Sigmoid colon (tissue), 6 donors: ENCODE measurements at regions not wholly inside any gene's neighbourhood (a gene's known extent, or its start where the extent isn't known, plus 50 kb on each side); places are given as distances from the start of the nearest gene placed in this dataset.

Experiments
- DNase-seq: peaks from one replicate; pipeline ENCODE4 v3.0.0-alpha.2; 2019
- H3K27ac ChIP-seq, 4 donors: fragments of 200-600 bp; sonication (generic); one replicate each; pipeline ENCODE4 v1.5.1; 2016 to 2019; ENCODE audit warnings: mild to moderate bottlenecking in 1 of 4
- H3K27me3 ChIP-seq, 3 donors: fragments of 200-600 bp; sonication (generic); one replicate each; pipeline ENCODE4 v1.5.1; 2019; ENCODE audit warnings: mild to moderate bottlenecking in 1 of 3
- H3K36me3 ChIP-seq, 4 donors: fragments of 200-600 bp; sonication (generic); one replicate each; pipeline ENCODE4 v1.5.1; 2016 to 2019
- H3K4me1 ChIP-seq, 4 donors: fragments of 200-600 bp; sonication (generic); one replicate each; pipeline ENCODE4 v1.5.1; 2017 to 2019
- H3K4me3 ChIP-seq, 4 donors: fragments of 200-600 bp; sonication (generic); one replicate each; pipeline ENCODE4 v1.5.1; 2017 to 2019; ENCODE audit warnings: mild to moderate bottlenecking in 2 of 4, moderate library complexity in 1 of 4
- H3K9me3 ChIP-seq, 4 donors: fragments of 200-600 bp in 3 of 4; sonication (generic) in 3 of 4; one replicate each; pipeline versions ENCODE4 v1.5.1 to v1.6.1; 2013 to 2019
- EP300 ChIP-seq, 4 donors: sonication (generic); formaldehyde crosslinking; IDR thresholded peaks; one replicate each; pipeline ENCODE4 v1.6.1; 2017; ENCODE audit warnings: antibody characterized with exemption in 4 of 4
- POLR2A ChIP-seq, 2 donors: fragments of 450-650 bp; IDR thresholded peaks; one replicate each; pipeline ENCODE4 v1.6.1; 2016; ENCODE audit warnings: antibody characterized with exemption in 2 of 2, mild to moderate bottlenecking in 2 of 2, moderate library complexity in 2 of 2
- POLR2AphosphoS5 ChIP-seq, 4 donors: sonication (generic); formaldehyde crosslinking; IDR thresholded peaks; one replicate each; pipeline ENCODE4 v1.6.1; 2017; ENCODE audit warnings: antibody characterized with exemption in 4 of 4
- whole genome bisulfite sequencing, 2 donors: extraction: QIAGEN DNeasy Blood & Tissue Kit; methylation state at CpG; one replicate each; pipeline ENCODE4 v1.1.7; 2013; 5-methylcytosine and 5-hydroxymethylcytosine counted together
- intact Hi-C: fragments of 100-400 bp; cut with DNase I; formaldehyde crosslinking; loops from one replicate; pipeline ENCODE4 v1.15.1; 2023
- TF ChIP-seq, protein P1 (sequence below), 4 experiments: fragments of 450-650 bp in 3 of 4; fragments of 200-600 bp in 1 of 4; IDR thresholded peaks; one replicate each; pipeline ENCODE4 v1.5.1; 2016 to 2019; ENCODE audit warnings: antibody characterized with exemption in 4 of 4, mild to moderate bottlenecking in 3 of 4, moderate library complexity in 2 of 4
- donor health status: healthy with polysubstance abuse.
- donor health status: healthy.

- 82 to 86% methylated on average over 2 of the region's 2 CpGs for WGBS, 2 donors
These were observed 442.6 kb upstream of the CPEB2 start for GRCh38 chr4:14559646-14560045.

DNA sequence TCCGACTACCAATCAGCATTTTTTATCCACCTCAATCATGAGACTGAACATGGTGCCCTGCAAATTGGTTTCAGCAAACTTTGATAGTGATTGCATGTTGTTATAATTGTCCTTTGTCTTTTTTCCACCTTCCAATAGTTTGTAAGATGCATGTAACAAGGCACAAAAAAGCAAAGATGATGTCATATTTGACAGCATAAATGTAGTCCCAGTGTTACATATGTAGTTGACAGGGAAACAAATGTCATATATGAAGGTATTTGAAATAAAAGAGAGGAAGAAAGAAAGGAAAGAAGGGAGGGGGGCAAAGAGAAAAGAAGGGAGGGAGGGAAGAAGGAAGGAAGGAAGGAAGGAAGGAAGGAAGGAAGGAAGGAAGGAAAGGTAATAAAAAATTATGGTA lies 441.7 kb upstream of the CPEB2 start:
- 82% methylated on average over 1 of the region's 1 CpG for WGBS, 2 donors
- intact Hi-C loops: no loop called here
- H3K36me3 ChIP-seq: no peaks in the 10 kb centered on the region
- H3K4me1 ChIP-seq: no peaks in the 10 kb centered on the region
- no peak for DNase-seq
- no peak overlapping the region for H3K4me3 ChIP-seq
- no peak for TF ChIP-seq EP300 (IDR thresholded peaks at IDR 0.05)
- H3K27me3 ChIP-seq: no peaks in the 10 kb centered on the region
- H3K9me3 ChIP-seq: no peaks in the 10 kb centered on the region
- no peak overlapping the region for H3K27ac ChIP-seq

More at GRCh38 chr4:14559646-14560045, 442.6 kb upstream of the CPEB2 start:
- Histone ChIP-seq H3K27ac (no peak overlapping the region), H3K4me3 (no peak overlapping the region), H3K4me1 (no peaks in the 10 kb centered on the region), H3K9me3 (no peaks in the 10 kb centered on the region), H3K36me3 (no peaks in the 10 kb centered on the region), H3K27me3 (no peaks in the 10 kb centered on the region)
- DNase-seq: no peak
- intact Hi-C loops: no loop called here
- TF ChIP-seq POLR2AphosphoS5 (IDR thresholded peaks at IDR 0.05): no peak
- TF ChIP-seq POLR2A (IDR thresholded peaks at IDR 0.05): no peak
- no peak for TF ChIP-seq EP300 (IDR thresholded peaks at IDR 0.05)
- TF ChIP-seq, protein P1, sequence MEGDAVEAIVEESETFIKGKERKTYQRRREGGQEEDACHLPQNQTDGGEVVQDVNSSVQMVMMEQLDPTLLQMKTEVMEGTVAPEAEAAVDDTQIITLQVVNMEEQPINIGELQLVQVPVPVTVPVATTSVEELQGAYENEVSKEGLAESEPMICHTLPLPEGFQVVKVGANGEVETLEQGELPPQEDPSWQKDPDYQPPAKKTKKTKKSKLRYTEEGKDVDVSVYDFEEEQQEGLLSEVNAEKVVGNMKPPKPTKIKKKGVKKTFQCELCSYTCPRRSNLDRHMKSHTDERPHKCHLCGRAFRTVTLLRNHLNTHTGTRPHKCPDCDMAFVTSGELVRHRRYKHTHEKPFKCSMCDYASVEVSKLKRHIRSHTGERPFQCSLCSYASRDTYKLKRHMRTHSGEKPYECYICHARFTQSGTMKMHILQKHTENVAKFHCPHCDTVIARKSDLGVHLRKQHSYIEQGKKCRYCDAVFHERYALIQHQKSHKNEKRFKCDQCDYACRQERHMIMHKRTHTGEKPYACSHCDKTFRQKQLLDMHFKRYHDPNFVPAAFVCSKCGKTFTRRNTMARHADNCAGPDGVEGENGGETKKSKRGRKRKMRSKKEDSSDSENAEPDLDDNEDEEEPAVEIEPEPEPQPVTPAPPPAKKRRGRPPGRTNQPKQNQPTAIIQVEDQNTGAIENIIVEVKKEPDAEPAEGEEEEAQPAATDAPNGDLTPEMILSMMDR (IDR thresholded peaks at IDR 0.05): no peak

DNA sequence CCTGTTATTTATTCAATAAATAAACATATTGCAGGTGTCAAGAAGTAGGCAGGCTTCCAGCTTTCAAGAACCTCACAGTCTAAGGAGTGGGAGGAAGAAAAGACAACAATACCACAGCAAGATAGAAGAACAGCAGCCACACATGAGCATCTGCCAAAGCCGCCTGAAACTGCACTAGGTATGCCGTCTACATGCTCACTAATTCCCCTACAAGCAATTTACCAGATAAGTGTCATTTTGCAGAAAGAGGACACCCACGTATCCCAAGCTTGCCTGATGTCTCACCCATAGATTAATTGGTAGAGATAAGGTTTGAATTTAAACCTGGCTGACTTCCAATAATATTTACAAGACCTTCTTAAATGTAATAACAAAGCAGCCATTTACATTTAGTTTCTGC lies 439.4 kb upstream of the CPEB2 start:
- Histone ChIP-seq H3K36me3 (no peaks in the 10 kb centered on the region), H3K9me3 (no peaks in the 10 kb centered on the region), H3K4me3 (no peak overlapping the region), H3K27me3 (no peaks in the 10 kb centered on the region), H3K4me1 (peaks cover 0 to under 1% (median 0%) of the 10 kb centered on the region in 4 donors), H3K27ac (no peak overlapping the region)
- DNase-seq: no peak
- intact Hi-C loops: no loop called here
- TF ChIP-seq EP300 (IDR thresholded peaks at IDR 0.05): no peak
- TF ChIP-seq, protein P1 (IDR thresholded peaks at IDR 0.05): no peak
- no peak for TF ChIP-seq POLR2A (IDR thresholded peaks at IDR 0.05)
- TF ChIP-seq POLR2AphosphoS5 (IDR thresholded peaks at IDR 0.05): no peak
- 69 to 74% methylated on average over 3 of the region's 3 CpGs for WGBS, 2 donors

GRCh38 chr4:14564281-14564680 lies 438.0 kb upstream of the CPEB2 start:
- TF ChIP-seq POLR2AphosphoS5 (IDR thresholded peaks at IDR 0.05) (no peak), POLR2A (IDR thresholded peaks at IDR 0.05) (no peak), EP300 (IDR thresholded peaks at IDR 0.05) (no peak)
- TF ChIP-seq, protein P1 (IDR thresholded peaks at IDR 0.05): no peak
- DNase-seq: no peak
- Histone ChIP-seq H3K4me3 (no peak overlapping the region), H3K4me1 (peaks cover 0 to 7% (median 0%) of the 10 kb centered on the region in 4 donors), H3K27me3 (no peaks in the 10 kb centered on the region), H3K27ac (no peak overlapping the region), H3K36me3 (no peaks in the 10 kb centered on the region), H3K9me3 (no peaks in the 10 kb centered on the region)
- 74 to 80% methylated on average over 4 of the region's 4 CpGs for WGBS, 2 donors
- intact Hi-C loops: no loop called here

- intact Hi-C loops: no loop called here
- no peaks in the 10 kb centered on the region for H3K36me3 ChIP-seq
- no peaks in the 10 kb centered on the region for H3K9me3 ChIP-seq
- peaks cover 0 to 7% (median 0%) of the 10 kb centered on the region in 4 donors for H3K4me1 ChIP-seq
- no peak for DNase-seq
- H3K4me3 ChIP-seq: no peak overlapping the region
- TF ChIP-seq, protein P1 (IDR thresholded peaks at IDR 0.05): no peak
- H3K27ac ChIP-seq: no peak overlapping the region
- no peaks in the 10 kb centered on the region for H3K27me3 ChIP-seq
These were observed 435.8 kb upstream of the CPEB2 start for GRCh38 chr4:14566518-14566917.
